Progenitor cell of endocrine pancreas (in vitro differentiated cells): ENCODE measurements at regions not wholly inside any gene's neighbourhood (a gene's known extent, or its start where the extent isn't known, plus 50 kb on each side); places are given as distances from the start of the nearest gene placed in this dataset.

Experiments used
- DNase-seq: peaks from one replicate; pipeline ENCODE4 v3.0.0; 2021; ENCODE audit warnings: low spot score; ENCODE audit not compliant: unreplicated experiment
- H3K27ac Mint-ChIP-seq: 2 replicates; pipeline ENCODE4 v1.8.0; 2021; ENCODE audit warnings: mild to moderate bottlenecking, moderate library complexity, mixed read lengths
- H3K27me3 Mint-ChIP-seq: 2 replicates; pipeline ENCODE4 v1.8.0; 2021; ENCODE audit warnings: mixed read lengths
- H3K36me3 Mint-ChIP-seq: 2 replicates; pipeline ENCODE4 v1.8.0; 2022; ENCODE audit warnings: mixed read lengths; ENCODE audit not compliant: insufficient read depth
- H3K4me1 Mint-ChIP-seq: 2 replicates; pipeline ENCODE4 v1.8.0; 2021; ENCODE audit warnings: low read depth, mixed read lengths
- H3K4me3 Mint-ChIP-seq: 2 replicates; pipeline ENCODE4 v1.8.0; 2021; ENCODE audit warnings: low read depth, mild to moderate bottlenecking, moderate library complexity, mixed read lengths
- H3K9me3 Mint-ChIP-seq: 2 replicates; pipeline ENCODE4 v1.8.0; 2021; ENCODE audit warnings: low read depth, mixed read lengths
- TF ChIP-seq, protein P1 (sequence below): fragments of 200-600 bp; sonication (generic); IDR thresholded peaks from one replicate; pipeline ENCODE4 v1.5.0; 2021; ENCODE audit warnings: antibody characterized with exemption, mild to moderate bottlenecking; ENCODE audit not compliant: unreplicated experiment

DNA sequence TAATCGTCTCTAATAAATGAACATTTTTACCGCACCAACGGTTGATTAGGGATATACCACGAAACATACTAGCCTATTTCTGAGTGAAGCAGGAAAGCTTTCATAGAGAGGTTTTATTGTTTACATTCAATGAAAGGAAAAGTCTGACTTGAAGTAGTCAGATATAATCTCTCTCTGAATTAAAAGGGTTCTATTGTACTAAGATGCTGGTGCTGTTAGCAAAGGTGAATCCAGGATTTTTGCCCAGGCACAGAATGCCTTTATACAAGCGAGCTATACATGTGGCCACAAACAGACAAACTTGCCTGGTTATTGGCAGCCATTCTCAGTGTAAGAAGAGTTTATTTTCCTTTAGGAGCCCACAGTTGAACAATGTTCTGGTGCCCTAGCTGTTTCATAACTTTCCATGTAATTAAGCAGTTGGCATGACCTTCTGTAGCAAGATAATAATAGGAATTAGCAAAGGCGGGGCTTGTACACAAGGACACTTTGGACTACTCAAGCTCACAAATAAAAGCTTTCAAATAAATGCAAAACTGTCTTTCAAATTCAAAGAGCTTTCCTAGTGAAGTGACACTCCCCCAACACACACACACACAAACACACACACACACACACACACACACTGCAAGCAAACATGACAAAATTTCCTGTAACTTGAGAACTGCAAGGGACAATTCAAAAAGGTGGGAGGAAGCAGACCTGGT is 198.7 kb upstream of the MAP3K1 start:
- Mint-ChIP-seq H3K27me3 (no peaks in the 10 kb centered on the region), H3K36me3 (peaks cover 4% of the 10 kb centered on the region), H3K27ac (no peak overlapping the region), H3K9me3 (peaks cover 21% of the 10 kb centered on the region), H3K4me3 (no peak overlapping the region), H3K4me1 (peaks cover 18% of the 10 kb centered on the region)
- TF ChIP-seq, protein P1, sequence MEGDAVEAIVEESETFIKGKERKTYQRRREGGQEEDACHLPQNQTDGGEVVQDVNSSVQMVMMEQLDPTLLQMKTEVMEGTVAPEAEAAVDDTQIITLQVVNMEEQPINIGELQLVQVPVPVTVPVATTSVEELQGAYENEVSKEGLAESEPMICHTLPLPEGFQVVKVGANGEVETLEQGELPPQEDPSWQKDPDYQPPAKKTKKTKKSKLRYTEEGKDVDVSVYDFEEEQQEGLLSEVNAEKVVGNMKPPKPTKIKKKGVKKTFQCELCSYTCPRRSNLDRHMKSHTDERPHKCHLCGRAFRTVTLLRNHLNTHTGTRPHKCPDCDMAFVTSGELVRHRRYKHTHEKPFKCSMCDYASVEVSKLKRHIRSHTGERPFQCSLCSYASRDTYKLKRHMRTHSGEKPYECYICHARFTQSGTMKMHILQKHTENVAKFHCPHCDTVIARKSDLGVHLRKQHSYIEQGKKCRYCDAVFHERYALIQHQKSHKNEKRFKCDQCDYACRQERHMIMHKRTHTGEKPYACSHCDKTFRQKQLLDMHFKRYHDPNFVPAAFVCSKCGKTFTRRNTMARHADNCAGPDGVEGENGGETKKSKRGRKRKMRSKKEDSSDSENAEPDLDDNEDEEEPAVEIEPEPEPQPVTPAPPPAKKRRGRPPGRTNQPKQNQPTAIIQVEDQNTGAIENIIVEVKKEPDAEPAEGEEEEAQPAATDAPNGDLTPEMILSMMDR = no peak
- DNase-seq = no peak

DNA sequence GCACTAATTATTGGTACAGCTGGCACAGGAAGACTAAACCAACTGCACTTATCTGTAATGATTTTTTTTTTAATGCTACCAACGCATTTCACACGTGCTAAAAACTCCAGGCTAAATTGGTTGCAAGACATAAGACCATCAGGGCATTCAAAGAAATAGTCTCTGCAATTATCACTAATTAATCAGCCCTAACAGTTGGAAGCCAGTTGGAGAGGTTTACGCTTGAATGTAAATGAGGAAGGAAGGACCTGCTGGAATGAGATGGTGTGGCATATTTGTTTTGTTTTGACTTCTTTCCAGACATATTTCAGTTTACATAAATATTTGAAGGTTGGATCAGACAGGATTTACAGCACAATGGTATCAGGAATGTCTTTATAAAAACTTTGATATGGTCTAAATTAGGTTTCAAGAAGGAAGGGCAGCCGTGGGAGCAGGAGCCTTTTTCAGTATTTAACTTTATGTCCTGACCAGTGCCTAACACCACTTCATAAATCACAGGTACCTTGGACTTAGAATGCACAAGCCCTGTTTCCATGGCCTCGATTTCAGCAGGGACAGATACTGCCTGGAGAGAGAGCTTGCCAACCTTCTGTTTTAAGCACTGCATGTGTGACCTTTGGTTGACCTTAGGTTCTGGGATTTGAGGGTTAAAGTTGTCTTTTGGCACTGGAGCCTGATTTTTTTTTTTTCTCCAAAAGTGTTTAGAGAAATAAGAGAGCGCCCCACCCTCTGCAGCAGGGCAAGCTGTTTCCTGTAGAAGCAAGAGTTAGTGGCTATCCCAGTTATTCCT is 199.8 kb upstream of the MAP3K1 start:
- H3K27me3 Mint-ChIP-seq = no peaks in the 10 kb centered on the region
- no peak overlapping the region for H3K4me3 Mint-ChIP-seq

GRCh38 chr5:56612759-56613158 is 202.6 kb upstream of the MAP3K1 start:
- Mint-ChIP-seq H3K9me3 (peaks cover 10% of the 10 kb centered on the region), H3K27ac (no peak overlapping the region), H3K4me3 (no peak overlapping the region), H3K36me3 (peaks cover 3% of the 10 kb centered on the region), H3K4me1 (peaks cover 18% of the 10 kb centered on the region), H3K27me3 (peaks cover 4% of the 10 kb centered on the region)
- TF ChIP-seq, protein P1 = no peak
- no peak for DNase-seq

More for the DNA sequence above, 199.8 kb upstream of the MAP3K1 start:
- Mint-ChIP-seq H3K36me3 (peaks cover 5% of the 10 kb centered on the region), H3K27ac (no peak overlapping the region), H3K9me3 (peaks cover 20% of the 10 kb centered on the region), H3K4me1 (peaks cover 18% of the 10 kb centered on the region)
- TF ChIP-seq, protein P1 = no peak
- no peak for DNase-seq

GRCh38 chr5:56612353-56612752 is 203.0 kb upstream of the MAP3K1 start:
- peaks cover 8% of the 10 kb centered on the region for H3K27me3 Mint-ChIP-seq
- no peak overlapping the region for H3K4me3 Mint-ChIP-seq
- H3K36me3 Mint-ChIP-seq = peaks cover 3% of the 10 kb centered on the region
- TF ChIP-seq, protein P1 = no peak
- no peak for DNase-seq
- H3K27ac Mint-ChIP-seq = no peak overlapping the region
- H3K9me3 Mint-ChIP-seq = peaks cover 10% of the 10 kb centered on the region
- H3K4me1 Mint-ChIP-seq = peaks cover 18% of the 10 kb centered on the region

DNA sequence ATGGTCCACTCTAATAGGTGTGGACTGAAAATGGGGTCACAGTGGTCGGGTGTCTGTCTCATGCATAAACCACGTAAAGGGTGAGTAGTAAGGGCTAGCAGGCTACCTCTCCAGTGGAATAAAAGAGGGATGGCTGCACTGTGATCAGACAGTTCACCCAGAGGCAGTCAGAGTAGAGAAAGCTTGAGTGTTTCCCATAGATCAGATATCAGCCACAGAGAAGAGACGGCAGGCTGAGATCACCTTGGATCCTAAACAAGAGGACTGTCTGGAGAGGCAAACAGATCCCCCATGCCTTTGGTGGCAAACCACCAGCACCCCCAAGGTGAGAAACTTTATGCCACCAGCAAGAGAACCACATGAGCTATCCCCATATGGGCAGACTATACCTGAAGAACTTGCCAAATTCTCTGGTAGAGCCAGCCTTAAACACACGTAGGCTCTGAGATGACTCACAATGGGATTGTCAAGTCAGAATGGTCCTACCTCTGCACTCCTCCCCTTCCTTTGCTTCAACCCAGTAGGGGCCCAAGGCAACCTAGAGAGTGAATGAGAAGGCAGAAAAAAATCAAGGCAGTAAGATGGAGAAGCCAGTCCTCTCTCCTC is 205.2 kb upstream of the MAP3K1 start:
- Mint-ChIP-seq H3K4me3 (no peak overlapping the region), H3K27ac (no peak overlapping the region), H3K9me3 (peaks cover 10% of the 10 kb centered on the region), H3K36me3 (peaks cover 3% of the 10 kb centered on the region), H3K27me3 (peaks cover 23% of the 10 kb centered on the region), H3K4me1 (peaks cover 7% of the 10 kb centered on the region)
- TF ChIP-seq, protein P1 = no peak
- DNase-seq = no peak
